Esophagus mucosa (tissue), 1 donor: ENCODE measurements at regions not wholly inside any gene's neighbourhood (a gene's known extent, or its start where the extent isn't known, plus 50 kb on each side); places are given as distances from the start of the nearest gene placed in this dataset.
"Not testable (repeated sequence)": the region's sequence is repeated elsewhere in the genome, so short reads cannot be mapped to it uniquely, and the experiment has no call there.

ENCODE experiments used
- ATAC-seq: fragments of 200-7000 bp; cut with Tn5 transposase; one replicate; pipeline ENCODE4 v1.9.1; 2020
- donor health status: DM: yes; HTN: yes; CAD: no.

DNA sequence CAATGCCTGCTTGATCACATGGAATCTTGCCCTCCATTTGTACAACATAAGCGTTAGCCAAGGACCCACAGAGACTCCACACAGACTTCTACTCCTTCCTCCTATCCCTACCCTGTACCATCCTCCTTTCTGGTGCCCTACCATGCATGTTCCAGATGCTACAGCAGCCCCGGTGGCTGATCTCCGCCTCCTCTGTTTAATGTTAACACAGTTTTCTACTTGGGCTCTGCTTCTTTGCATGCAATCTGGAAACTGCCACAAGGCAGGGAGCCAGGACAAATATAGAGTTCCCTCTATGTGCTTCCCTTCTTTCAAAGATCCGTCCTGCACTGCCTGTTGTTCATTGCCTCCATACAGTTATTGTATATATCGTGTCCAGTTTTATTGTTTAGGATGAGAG lies 368.6 kb upstream of the TENM3 start:
- no peak for ATAC-seq

DNA sequence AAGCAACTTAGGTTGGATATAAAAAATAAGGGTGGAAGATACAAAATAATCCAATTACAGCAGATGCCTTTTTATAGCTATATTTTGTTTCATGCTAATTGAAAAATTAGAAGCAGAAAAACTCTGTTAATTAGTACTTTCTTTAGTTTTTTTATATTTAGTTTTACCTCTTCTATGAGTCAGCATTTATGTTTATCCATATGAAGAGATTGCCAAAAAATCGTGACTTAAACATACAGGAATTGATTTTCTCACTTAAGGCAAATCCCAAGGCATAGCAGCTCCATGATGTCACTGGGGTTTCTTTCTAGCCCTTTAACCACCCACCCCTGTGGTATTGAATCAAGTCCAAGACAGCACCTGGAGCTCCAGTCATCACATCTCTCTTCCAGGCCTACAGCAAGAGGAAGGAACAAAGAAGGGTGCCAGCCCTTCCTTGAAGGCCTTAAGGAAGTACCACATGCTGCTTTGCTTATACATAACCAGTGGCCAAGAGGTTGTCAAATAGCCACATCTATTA lies 365.8 kb upstream of the TENM3 start:
- peak; percentile 37 for ATAC-seq

DNA sequence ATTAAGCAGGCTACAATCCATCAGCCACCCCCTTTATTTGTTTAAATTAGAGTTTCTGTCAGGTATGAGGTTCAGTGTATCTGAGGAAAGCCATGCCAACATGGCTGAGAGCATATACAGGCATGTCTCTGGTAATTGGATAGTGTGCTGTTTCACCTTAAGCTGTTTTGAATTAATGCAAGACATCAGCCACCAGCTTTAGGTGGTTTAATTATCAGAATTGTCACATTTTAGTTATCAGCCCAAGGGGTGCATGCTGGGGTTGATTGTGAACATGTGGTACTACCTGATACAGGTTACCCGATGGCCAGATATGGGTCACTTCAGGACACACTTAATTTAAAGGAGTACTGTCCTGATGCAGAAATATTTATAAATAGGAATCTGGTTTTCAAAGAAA lies 353.2 kb upstream of the TENM3 start:
- ATAC-seq: no peak

DNA sequence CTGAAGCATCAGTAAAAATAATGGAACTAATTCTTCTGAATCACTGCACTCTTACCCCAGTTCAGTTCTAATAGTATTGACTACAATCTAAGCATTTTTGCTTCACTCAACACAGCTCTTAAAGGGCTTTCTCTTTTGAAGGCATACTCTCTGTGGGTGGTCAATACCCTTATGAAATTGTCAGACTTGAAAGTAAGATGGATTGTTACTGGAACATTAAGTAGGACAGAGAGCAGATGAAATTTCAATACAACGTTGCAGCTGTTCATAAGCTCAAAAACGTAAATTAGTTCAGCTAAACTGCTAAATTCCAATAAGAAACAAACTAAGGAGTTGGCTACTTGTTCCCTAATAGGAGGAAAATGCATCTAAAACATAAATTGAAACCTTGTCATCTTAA lies 352.3 kb upstream of the TENM3 start:
- no peak for ATAC-seq

DNA sequence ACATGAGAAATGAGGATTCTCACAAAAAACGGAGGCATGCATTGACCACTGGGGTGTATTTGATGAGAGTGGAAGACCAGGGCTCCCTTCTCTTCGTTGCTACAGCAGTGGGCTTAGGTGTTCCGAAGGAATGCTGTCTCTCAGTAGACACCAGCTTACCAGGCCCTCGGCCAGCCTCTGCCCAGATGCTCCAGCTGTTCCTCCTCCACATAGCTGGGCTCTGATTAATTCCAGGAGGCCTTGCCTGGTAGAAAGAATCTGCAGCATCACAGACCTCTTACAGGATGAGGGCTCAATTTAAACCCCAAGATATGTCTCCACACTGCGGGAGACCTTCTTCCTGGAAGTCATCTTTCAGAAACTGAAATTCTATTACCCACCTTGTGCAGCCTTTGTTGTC lies 346.6 kb upstream of the TENM3 start:
- ATAC-seq: no peak

DNA sequence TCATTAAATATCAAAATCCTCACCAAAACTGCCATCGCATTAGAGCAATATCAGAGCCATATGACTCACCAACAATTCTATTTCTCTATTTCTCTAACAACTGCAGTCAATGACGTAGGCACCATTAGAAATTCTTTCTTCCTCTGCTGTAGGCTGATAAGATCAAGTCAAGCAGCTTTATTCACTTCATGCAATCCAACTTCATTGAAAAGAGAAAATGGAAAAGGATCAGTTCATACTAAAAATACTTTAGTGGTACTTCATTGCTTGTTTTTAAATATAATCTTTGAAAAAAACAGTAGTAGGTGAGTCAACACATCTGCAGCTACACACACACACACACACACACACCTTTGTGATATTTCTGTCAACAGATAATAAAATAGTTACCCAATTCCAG lies 345.3 kb upstream of the TENM3 start:
- ATAC-seq: no peak

DNA sequence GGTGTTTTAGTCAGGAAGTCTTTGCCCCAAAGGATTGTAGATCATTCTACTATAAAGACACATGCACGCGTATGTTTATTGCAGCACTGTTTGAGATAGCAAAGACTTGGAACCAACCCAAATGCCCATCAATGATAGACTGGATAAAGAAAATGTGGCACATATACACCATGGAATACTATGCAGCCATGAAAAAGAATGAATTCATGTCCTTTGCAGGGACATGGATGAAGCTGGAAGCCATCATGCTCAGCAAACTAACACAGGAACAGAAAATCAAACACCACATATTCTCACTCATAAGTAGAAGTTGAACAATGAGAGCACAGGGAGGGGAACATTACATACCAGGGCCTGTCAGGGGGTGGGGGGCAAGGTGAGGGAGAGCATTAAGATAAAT lies 340.8 kb upstream of the TENM3 start:
- ATAC-seq: not testable (repeated sequence)

DNA sequence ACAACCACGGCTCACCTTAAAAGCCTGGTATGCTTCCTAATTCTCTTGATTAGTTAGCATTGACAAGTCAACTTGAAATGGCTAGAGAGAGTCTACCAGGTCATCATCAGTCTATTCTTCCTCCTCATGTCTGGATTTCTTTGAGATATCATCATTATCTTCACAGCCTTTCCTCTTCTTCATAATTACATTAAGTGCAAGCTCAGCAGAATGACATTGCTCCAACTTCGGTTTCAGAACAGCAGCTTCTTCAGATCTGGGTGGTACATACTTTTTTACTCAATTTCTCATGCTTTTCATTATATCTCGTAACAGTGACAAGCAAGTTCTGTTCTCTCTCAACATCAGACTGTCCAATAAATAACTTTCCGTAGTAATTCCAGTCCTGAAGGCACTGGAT lies 337.5 kb upstream of the TENM3 start:
- ATAC-seq: no peak

DNA sequence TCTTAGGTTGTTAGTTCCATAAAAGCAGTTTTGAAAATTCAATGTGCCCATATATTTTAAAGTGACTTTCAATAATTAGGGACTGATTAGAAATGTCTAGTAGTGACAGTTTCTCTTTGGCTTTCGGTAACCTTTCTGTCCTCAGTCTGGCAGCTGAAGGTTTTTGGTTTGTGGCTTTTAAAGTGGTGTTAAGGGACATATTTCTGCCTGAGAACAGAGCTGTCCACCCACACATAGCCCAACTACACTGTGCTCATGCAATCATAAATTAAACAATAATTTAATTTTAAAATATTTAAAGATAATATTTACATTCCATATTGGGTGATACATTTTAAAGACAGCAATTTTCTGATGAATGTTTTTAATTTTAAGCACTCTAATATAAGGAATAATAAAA lies 335.0 kb upstream of the TENM3 start:
- ATAC-seq: no peak

DNA sequence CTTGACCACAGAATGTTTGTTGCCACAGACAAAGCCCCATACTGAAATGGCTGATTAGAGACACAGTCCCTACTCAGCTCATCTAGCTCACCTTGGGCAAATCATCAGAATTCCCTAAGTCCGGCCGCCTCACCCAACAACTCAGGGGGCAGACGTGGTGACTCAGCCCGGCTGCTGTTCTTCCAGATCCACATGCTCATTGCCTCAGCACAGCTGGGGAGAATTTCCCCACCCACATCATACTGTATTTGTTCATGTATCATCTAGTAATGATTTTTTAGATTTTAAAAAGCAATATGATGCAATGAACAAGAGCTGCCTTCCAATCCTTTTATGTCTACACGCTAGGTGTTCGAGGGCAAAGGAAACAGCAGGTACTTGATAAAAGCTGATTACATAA lies 333.8 kb upstream of the TENM3 start:
- no peak for ATAC-seq

DNA sequence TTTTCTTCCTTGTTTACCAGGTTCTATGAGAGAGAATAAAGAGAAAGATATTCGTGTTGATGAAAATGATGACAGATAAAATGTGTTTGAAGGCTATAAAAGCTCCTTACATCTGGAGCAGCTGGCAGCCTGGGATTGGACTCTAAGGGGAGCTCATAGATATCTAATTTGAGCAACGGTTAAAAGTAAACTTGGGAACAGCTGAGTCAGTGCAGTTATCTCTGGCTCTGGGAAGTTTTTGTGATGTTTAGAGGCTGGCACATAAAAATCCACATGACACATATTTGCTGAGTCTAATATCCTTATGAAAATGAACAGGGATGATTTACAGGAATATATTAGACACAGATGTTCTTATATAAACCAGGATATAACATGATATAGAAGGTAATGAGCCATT lies 331.8 kb upstream of the TENM3 start:
- ATAC-seq: no peak

DNA sequence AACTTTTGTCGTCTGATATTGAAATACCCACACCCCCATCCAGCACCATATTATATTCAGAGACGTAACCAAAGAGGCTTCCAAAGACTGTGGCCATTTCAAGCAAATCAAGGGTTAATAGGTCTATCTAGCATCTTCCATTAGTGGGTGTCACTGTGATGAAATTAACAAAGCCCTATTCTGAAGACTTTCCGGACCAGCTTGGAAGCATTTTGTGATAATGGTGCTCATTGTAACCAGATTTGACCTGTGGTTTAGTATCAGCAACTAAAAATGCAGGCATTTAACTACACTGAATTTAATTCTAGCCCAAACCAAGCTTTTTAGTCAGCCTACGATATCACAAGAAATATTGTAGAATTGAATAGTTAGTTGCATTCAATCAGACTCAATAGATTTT lies 309.7 kb upstream of the TENM3 start:
- ATAC-seq: no peak

DNA sequence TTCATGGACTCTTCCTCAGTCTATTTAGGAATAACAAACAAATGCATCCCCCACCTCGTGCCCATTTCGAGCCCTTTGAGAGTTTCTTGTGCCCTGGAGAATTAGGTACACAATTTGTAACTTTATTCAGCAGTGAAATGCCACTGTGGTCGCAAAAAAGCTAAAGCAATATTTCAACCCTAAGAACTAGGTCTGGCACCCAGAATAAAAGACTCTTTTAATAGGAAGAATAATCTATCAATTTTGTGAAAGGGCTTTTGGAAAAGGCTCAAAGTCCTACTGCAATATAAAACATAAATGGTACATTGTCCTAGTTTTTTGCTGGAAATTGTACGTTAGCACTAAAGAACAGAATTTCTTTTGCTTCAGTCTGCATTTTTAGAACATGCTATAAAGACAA lies 304.6 kb upstream of the TENM3 start:
- no peak for ATAC-seq

DNA sequence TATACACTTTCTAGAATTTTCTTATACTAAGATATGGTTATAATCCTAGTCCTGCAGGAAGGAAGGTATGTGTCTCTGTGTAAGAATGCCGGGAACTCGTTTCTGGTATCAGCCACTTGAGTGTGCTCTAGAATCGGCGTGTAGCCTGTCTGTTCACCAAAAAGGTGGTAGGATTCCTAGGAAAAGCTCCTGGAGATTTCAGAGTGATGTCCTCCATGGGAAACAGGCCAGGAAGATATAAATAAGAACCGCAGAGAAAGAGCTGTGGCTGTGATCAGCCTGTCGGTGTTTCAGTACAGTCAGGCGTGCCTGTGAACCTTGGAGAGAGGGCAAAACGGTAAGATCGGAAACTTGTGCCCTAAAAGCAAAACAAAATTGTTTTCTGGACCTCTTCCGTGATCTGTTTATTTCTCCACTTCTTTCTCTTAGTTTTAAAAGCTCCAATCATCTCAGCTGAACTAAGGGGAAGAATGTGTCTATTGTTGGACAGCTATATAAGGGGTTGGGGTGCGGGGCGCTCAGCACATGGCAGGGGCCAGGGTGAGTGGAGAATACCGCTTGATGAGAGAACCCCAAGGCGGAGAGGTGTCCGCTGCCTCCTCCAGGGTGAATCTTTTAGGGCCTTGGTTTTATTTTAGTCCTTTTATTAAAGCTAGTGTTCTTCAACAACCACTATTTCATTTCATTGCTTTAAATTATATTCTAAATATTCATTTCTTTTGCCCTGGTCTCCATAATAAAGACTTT lies 303.8 kb upstream of the TENM3 start:
- no peak for ATAC-seq

DNA sequence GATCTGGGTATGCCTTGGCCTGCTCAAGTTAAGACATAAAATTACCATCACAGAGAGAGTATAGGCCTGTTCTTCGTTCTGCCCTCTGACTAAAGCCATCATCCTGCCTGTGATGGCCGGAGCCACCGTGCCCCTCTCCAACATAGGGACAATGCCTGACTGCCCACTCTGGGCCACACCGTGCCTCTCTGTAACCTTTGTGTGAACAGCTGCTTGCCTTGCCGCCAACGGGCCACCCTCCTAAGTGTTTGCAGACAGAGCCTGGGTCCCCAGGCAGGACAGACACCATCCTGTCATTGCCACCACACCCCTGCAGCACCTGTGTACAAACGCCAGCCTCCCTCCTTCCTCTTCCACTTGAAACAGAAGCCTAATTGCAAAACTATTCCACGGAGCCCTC lies 298.7 kb upstream of the TENM3 start:
- no peak for ATAC-seq

DNA sequence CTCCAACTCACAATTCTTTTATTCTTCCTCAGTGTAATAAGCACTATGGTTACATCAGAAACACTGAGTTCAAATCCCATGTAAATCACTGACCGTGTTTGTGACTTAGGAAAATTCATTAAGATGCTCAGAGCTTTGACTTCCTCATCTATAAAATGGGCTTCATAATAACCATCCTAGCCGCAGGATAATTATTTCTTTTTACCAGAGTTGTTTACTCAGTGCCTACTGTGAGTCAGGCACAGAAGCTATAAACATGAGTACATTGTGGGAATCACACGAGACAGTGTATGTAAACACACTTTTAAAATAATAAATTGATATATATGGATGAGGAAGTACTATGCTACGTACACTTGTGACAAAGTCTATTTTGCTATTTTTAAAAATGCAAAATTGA lies 296.3 kb upstream of the TENM3 start:
- no peak for ATAC-seq

DNA sequence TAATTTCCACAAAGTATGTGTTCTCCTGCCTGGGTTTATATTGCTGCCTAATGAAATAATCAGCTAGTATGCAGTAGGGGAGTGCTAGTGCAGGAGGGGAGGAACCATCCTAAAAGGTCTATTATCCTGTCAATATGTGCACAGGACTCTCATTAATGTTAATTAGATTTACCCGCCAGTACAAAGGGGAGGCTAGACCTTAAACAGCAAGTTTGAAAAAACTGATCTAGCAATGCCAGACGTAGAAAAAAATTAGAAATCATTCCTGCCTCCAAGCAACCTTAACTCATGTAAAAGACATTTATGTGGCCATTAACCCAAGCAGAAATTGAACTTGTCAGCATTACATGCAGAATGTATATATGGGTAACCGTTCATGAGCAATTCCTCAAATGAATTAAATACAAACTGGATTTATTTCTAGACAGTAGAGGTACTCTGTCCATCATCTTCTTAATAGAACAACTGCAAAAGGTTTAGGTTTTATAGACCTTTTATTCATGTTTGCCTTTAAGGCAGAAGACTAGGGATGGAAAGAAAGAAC lies 294.3 kb upstream of the TENM3 start:
- no peak for ATAC-seq

DNA sequence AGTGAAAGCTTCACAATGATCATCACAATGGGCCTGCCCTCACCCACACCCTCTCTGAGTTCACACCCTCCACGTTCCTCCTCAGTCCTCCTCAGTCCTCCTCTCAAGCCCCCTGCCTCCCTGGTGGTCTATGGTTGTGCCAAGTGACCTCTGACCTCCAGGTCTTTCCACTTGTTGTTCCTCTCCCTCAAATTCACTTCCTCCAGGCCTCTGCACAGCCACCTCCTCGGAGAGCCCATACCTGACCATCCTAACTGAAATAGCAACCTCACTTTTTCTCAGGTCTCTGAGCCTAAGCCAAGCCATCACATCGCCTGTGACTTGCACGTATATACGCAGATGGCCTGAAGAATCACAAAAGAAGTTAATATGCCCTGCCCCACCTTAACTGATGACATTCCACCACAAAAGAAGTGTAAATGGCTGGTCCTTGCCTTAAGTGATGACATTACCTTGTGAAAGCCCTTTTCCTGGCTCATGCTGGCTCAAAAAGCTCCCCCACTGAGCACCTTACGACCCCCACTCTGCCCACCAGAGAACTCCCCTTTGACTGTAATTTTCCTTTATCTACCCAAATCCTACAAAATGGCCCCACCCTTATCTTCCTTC lies 293.4 kb upstream of the TENM3 start:
- ATAC-seq: no peak

DNA sequence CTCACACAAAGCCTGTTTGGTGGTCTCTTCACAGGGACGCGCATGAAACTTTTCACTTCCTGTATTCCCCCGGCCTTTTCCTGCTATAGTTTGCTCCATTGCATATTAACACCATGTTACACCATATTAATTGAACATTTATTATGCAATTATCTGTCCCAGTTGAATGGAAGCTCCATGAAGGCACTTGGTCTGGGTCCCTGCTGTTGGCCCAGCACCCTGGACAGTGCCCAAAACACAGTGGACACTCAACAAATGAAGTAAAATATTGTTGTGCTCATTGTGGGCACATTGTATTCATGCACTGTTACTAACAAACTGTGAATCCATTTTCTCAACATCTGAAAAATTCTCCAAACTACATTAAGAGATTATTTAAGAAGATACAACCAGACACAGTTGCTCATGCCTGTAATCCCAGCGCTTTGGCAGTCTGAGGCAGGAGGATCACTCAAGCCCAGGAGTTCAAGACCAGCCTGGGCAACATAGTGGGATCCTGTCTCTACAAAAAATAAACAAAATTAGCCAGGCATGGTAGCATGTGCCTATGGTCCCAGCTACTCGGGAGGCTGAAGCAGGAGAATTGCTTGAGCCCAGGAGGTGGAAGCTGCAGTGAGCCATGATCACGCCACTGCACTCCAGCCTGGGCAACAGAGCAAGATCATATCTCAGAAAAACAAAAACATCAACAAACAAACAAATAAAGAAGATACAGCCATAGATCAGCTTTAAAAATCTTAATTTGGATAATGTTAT lies 292.7 kb upstream of the TENM3 start:
- no peak for ATAC-seq

DNA sequence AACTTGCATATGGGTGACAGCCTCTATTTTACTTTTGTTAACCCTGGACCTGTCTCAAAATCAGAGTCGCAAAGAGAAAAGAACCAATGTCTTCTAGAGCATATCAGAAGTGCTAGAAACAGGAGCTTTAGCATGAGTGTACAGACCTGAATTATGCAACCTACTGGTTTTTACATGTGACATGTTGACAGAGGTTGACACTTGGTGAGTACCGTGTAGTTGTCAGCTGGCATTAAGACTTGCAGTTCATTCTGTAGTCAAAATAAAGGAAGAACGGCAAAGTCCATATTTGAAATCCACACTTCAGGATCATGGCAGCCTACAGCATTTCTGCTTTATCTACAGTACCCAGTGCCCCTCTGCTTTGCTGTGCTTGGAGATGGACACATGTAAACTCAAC lies 291.9 kb upstream of the TENM3 start:
- ATAC-seq: no peak

DNA sequence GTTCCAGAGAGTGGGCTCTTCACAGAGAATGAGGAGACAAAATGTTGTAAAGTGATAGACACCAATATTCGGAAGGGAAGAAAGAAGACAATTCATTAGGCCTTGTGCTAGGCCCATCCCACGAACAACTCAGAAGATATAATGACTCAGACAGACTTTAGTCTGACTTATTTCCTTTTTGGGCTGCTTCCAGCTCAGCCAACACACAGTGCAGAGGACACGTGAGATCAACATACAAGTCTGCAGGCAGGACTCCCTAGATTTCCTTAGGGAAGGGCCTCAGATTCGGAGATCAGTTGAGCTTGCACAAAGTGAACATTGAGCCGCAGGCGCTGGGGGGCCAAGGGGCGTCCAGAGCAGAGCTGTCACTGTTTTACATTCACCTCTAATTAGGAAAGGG lies 290.7 kb upstream of the TENM3 start:
- peak; percentile 95 for ATAC-seq

DNA sequence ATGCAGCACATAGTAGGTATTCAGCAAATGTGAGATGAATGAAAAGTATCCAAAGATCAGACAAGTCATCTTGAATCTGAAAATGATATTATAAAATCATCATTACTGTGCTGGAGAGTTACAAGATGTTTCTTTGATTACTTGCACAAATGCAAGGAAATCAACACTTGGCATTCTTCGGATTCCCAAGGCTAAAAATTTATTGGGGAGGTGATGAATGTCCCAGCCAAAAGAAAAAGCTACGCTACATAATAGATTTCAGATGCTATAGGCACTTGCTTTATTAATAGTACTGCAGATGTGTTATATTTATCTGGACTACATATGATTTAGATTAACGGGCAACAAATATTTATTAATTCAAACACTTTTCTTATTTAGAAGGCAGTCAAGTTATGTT lies 286.7 kb upstream of the TENM3 start:
- ATAC-seq: no peak

DNA sequence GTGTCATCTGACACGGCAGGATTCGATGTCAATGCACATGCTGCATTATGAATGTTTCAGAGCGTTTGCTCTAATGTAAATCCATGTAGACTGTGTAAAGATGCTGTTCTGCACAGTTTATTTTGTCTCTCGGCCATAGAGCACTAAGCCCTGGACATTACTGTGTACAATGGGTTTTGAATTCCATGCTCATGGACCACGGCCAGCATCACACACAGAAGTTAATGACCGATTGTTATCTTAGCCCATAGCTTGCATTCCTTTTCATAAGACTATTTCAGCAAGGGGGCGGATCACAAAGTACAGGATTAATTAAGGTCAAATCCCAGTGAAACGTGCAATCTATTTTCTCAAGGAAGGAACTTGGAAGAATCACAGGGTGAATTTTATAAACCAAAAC lies 286.1 kb upstream of the TENM3 start:
- ATAC-seq: no peak

DNA sequence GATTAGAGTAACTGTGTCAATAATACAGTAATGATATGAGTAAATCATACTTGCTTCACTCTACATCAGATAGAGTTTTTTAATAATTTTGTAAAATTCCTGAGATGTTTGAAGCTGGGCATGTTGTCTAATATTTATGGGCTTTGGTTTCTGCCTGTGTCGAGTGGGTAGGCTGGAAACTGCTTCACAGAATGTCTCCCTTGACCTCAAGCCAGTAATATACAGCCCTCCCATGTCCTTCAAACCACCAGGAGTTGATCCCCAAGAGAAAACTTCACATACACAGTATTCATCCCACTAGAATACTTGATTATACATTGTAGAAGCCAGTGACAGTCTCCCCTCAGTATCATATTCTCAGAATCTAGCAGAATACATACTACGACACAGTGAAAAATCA lies 284.8 kb upstream of the TENM3 start:
- no peak for ATAC-seq
